SK-N-SH treated with all-trans-retinoic acid at 6 μM for 48 hours (cell line): ENCODE measurements at regions not wholly inside any gene's neighbourhood (a gene's known extent, or its start where the extent isn't known, plus 50 kb on each side); places are given as distances from the start of the nearest gene placed in this dataset.

ENCODE experiments used
- ARNTL ChIP-seq: fragments of 450-650 bp; formaldehyde crosslinking; IDR thresholded peaks from 2 replicates; pipeline ENCODE4 v1.5.0; 2020; ENCODE audit warnings: low read depth, mild to moderate bottlenecking, moderate library complexity, borderline replicate concordance
- BACH2 ChIP-seq: fragments of 250-450 bp; sonication (Bioruptor Pico); IDR thresholded peaks from 2 replicates; pipeline ENCODE4 v1.9.0; 2021; ENCODE audit warnings: mild to moderate bottlenecking, borderline replicate concordance
- ISL1 ChIP-seq: fragments of 250-450 bp; sonication (Bioruptor Pico); IDR thresholded peaks from 2 replicates; pipeline ENCODE4 v2.1.2; 2022; ENCODE audit warnings: mild to moderate bottlenecking, moderate library complexity
- PATZ1 ChIP-seq: fragments of 250-450 bp; sonication (Bioruptor Pico); IDR thresholded peaks from 2 replicates; pipeline ENCODE4 v1.8.0; 2020; ENCODE audit warnings: mild to moderate bottlenecking, moderate library complexity, borderline replicate concordance
- SNAI2 ChIP-seq: fragments of 250-450 bp; sonication (Bioruptor Pico); IDR thresholded peaks from 2 replicates; pipeline ENCODE4 v1.5.0; 2020; ENCODE audit warnings: mild to moderate bottlenecking, moderate library complexity
- ZC3H10 ChIP-seq: fragments of 250-450 bp; sonication (Bioruptor Pico); IDR thresholded peaks from 2 replicates; pipeline ENCODE4 v1.5.1; 2021; ENCODE audit warnings: mild to moderate bottlenecking, moderate library complexity
- ZFP3 ChIP-seq: fragments of 250-450 bp; sonication (Bioruptor Pico); IDR thresholded peaks from 2 replicates; pipeline ENCODE4 v1.5.0; 2020; ENCODE audit warnings: mild to moderate bottlenecking, moderate library complexity
- ZNF565 ChIP-seq: fragments of 450-650 bp; formaldehyde crosslinking; conservative IDR thresholded peaks from 2 replicates; pipeline ENCODE4 v1.5.0; 2020; ENCODE audit warnings: low read depth, mild to moderate bottlenecking, moderate library complexity
- TF ChIP-seq, protein P1 (sequence below): fragments of 250-450 bp; sonication (Bioruptor Pico); IDR thresholded peaks from 2 replicates; pipeline ENCODE4 v1.8.0; 2021; ENCODE audit warnings: low read depth, mild to moderate bottlenecking, moderate library complexity, borderline replicate concordance

- TF ChIP-seq ISL1: no peak
- no peak for TF ChIP-seq ZFP3 (CRISPR knock-in tag)
- TF ChIP-seq ZC3H10 (CRISPR knock-in tag): no peak
- no peak for TF ChIP-seq ARNTL (CRISPR knock-in tag)
- no peak for TF ChIP-seq BACH2
- no peak for TF ChIP-seq SNAI2 (CRISPR knock-in tag)
- no peak for TF ChIP-seq ZNF565 (CRISPR knock-in tag)
- TF ChIP-seq, protein P1, sequence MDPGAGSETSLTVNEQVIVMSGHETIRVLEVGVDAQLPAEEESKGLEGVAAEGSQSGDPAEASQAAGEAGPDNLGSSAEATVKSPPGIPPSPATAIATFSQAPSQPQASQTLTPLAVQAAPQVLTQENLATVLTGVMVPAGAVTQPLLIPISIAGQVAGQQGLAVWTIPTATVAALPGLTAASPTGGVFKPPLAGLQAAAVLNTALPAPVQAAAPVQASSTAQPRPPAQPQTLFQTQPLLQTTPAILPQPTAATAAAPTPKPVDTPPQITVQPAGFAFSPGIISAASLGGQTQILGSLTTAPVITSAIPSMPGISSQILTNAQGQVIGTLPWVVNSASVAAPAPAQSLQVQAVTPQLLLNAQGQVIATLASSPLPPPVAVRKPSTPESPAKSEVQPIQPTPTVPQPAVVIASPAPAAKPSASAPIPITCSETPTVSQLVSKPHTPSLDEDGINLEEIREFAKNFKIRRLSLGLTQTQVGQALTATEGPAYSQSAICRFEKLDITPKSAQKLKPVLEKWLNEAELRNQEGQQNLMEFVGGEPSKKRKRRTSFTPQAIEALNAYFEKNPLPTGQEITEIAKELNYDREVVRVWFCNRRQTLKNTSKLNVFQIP (CRISPR knock-in tag): no peak
- no peak for TF ChIP-seq PATZ1
Observed at GRCh38 chr5:111813537-111813936, 56.5 kb upstream of the NREP start.
